Naive B cell (primary cell): ENCODE measurements at regions not wholly inside any gene's neighbourhood (a gene's known extent, or its start where the extent isn't known, plus 50 kb on each side); places are given as distances from the start of the nearest gene placed in this dataset.
"Not testable (repeated sequence)": the region's sequence is repeated elsewhere in the genome, so short reads cannot be mapped to it uniquely, and the experiment has no call there.

Experiments
- ATAC-seq, 2 donors: fragments of 150-1000 bp; cut with Tn5 transposase; 2 replicates each; pipeline ENCODE4 v1.10.0; 2021; ENCODE audit warnings: low read depth in 2 of 2, mild to moderate bottlenecking in 2 of 2, moderate library complexity in 2 of 2
- DNase-seq: peaks from one replicate; pipeline ENCODE4 v3.0.0; 2022
- H3K27ac Mint-ChIP-seq, 6 donors: one replicate each; pipeline ENCODE4 v1.8.0; 2020 to 2022; ENCODE audit warnings: mild to moderate bottlenecking in 6 of 6, mixed read lengths in 6 of 6, moderate library complexity in 5 of 6, inconsistent platforms in 2 of 6
- H3K27me3 Mint-ChIP-seq, 3 donors: one replicate each; pipeline ENCODE4 v1.8.0; 2021 to 2022; ENCODE audit warnings: mixed read lengths in 3 of 3, mild to moderate bottlenecking in 1 of 3
- H3K36me3 Mint-ChIP-seq, 2 donors: one replicate each; pipeline ENCODE4 v1.8.0; 2020 to 2022; ENCODE audit warnings: mixed read lengths in 2 of 2, inconsistent platforms in 1 of 2, mild to moderate bottlenecking in 1 of 2
- H3K4me1 Mint-ChIP-seq, 3 donors: one replicate each; pipeline ENCODE4 v1.8.0; 2020 to 2022; ENCODE audit warnings: mixed read lengths in 3 of 3, inconsistent platforms in 1 of 3, mild to moderate bottlenecking in 1 of 3, moderate library complexity in 1 of 3
- H3K4me3 Mint-ChIP-seq, 8 donors: one replicate each; pipeline ENCODE4 v1.8.0; 2020 to 2022; ENCODE audit warnings: mild to moderate bottlenecking in 8 of 8, mixed read lengths in 8 of 8, moderate library complexity in 8 of 8, inconsistent platforms in 2 of 8
- H3K9me3 Mint-ChIP-seq, 7 donors: one replicate each; pipeline ENCODE4 v1.8.0; 2020 to 2022; ENCODE audit warnings: mixed read lengths in 7 of 7, mild to moderate bottlenecking in 5 of 7, inconsistent platforms in 2 of 7, moderate library complexity in 1 of 7

GRCh38 chr1:147409886-147410285 is 131.4 kb upstream of the BCL9 start:
- H3K4me1 Mint-ChIP-seq: no peaks in the 10 kb centered on the region
- no peaks in the 10 kb centered on the region for H3K36me3 Mint-ChIP-seq

DNA sequence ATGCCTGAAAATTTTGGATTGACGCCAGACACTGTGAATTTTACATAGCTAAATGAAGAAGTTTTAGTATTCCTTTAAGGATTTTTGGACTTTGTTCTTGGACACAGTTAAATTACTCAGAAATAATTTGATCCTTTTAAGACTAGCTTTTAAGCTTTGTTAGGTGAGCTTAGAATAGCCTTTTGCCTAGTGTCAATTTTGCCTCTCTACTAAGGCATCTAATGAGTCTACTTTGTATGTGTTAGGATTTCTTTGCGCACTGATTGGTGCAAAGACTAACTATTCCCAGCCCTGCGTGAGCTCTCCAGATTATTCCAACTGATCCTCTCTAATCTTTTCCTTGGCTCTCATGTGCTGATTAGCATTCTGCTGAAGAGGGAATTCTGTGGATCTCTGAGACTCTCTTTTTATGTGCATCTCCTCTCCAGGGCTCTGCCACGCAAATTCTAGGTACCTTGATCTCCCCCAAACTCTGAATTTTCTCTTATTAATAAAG is 128.1 kb upstream of the BCL9 start:
- Mint-ChIP-seq H3K36me3 (no peaks in the 10 kb centered on the region), H3K4me1 (no peaks in the 10 kb centered on the region)
- DNase-seq: no peak

More at GRCh38 chr1:147409886-147410285, 131.4 kb upstream of the BCL9 start:
- H3K9me3 Mint-ChIP-seq: peaks cover 3 to 18% (median 10%) of the 10 kb centered on the region in 7 donors
- DNase-seq (no peak), ATAC-seq (no peak)
- H3K4me3 Mint-ChIP-seq: no peak overlapping the region
- peaks cover 7 to 17% (median 16%) of the 10 kb centered on the region in 3 donors for H3K27me3 Mint-ChIP-seq
- no peak overlapping the region for H3K27ac Mint-ChIP-seq

DNA sequence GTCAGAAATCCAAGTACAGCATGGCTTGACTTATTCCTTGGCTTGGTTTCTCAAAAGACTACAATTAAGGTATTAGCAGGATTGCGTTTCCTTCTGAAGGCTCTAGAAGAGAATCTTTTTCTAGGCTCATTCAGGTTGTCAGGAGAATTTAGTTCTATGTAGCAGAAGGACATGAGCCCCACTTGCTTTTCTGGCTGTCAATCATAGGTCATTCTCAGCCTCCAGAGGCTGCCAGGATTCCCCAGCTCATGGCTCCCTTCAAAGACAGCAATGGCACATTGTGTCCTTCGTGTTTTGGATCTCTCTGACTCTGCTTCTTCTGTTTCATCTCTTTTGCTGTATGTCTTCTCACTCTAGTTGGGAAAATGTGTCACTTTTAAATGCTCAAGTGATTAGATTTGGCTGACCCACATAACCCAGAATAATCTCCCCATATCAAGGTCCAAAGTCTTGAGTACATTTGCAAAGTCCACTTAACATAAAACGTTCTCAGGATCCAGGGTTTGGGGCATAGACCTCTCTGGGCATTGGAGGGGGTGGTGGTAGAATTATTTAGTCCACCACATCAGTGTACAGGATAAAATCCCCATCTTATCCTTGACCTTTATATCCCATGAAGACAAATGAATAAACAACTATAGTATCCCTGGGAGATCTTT is 126.7 kb upstream of the BCL9 start:
- Mint-ChIP-seq H3K4me1 (no peaks in the 10 kb centered on the region), H3K36me3 (no peaks in the 10 kb centered on the region), H3K9me3 (peaks cover 0 to 14% (median 3%) of the 10 kb centered on the region in 7 donors), H3K27me3 (peaks cover 34 to 44% (median 41%) of the 10 kb centered on the region in 3 donors), H3K27ac (no peak overlapping the region), H3K4me3 (no peak overlapping the region)
- DNase-seq: no peak
- ATAC-seq: no peak

More for the DNA sequence above, 128.1 kb upstream of the BCL9 start:
- Mint-ChIP-seq H3K4me3 (no peak overlapping the region), H3K27ac (no peak overlapping the region), H3K27me3 (peaks cover 21 to 41% (median 34%) of the 10 kb centered on the region in 3 donors), H3K9me3 (peaks cover 2 to 18% (median 4%) of the 10 kb centered on the region in 7 donors)
- ATAC-seq: no peak

DNA sequence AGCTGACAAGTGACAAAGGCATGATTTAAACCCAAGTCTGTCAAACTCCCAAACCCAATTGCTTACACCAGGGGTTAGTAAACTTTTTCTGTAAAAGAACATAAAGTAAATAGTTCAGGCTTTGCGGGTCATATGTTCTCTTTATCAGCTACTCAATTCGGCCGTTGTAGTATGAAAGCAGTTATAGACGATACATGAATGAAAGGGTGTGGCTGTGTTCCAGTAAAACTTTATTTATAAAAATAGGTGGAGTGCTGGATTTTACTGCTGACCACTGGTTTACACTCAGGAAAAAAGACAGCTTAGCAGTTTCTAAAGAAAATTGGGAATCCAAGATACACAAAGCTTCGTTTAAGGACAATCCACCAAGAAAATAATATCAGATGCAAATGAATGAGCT is 124.3 kb upstream of the BCL9 start:
- Mint-ChIP-seq H3K9me3 (peaks cover 0 to 2% (median 0%) of the 10 kb centered on the region in 7 donors), H3K4me1 (no peaks in the 10 kb centered on the region), H3K27me3 (peaks cover 47 to 51% (median 47%) of the 10 kb centered on the region in 3 donors), H3K4me3 (no peak overlapping the region), H3K36me3 (no peaks in the 10 kb centered on the region), H3K27ac (no peak overlapping the region)
- DNase-seq (no peak), ATAC-seq (no peak)

DNA sequence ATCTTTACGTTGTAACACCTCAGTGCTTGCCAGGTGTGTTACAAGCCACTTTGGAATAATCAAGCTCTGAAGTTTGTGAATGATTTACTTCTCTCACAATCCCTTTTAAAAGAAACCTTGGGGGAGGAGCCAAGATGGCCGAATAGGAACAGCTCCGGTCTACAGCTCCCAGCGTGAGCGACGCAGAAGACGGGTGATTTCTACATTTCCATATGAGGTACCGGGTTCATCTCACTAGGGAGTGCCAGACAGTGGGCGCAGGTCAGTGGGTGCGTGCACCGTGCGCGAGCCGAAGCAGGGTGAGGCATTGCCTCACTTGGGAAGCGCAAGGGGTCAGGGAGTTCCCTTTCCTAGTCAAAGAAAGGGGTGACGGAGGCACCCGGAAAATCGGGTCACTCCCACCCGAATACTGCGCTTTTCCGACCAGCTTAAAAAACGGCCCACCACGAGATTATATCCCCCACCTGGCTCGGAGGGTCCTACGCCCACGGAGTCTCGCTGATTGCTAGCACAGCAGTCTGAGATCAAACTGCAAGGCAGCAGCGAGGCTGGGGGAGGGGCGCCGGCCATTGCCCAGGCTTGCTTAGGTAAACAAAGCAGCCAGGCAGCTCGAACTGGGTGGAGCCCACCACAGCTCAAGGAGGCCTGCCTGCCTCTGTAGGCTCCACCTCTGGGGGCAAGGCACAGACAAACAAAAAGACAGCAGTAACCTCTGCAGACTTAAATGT is 118.0 kb upstream of the BCL9 start:
- ATAC-seq, DNase-seq, H3K4me1 Mint-ChIP-seq, H3K27ac Mint-ChIP-seq, H3K9me3 Mint-ChIP-seq, H3K4me3 Mint-ChIP-seq, H3K36me3 Mint-ChIP-seq: not testable (repeated sequence)
- peaks cover 9 to 30% (median 17%) of the 10 kb centered on the region in 3 donors for H3K27me3 Mint-ChIP-seq

DNA sequence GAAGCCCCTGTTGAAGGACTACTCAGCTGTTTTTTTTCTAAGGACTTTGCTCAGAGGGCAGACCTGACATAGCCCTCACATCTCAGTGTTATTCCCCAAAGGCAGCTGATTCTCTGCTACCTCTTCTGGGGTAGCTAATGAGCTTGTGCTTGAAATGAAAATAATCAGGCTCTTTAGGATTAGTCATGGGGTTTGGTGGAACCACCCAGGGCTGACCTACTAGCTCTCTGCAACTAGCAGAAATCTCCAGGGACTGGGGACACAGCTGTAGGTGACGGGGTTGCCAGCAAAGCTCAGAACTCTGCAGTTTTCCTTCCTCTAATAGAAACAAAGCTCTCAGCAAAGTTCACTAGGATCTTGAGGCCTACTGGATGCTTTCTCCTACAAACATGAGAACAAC is 106.4 kb upstream of the BCL9 start:
- no peaks in the 10 kb centered on the region for H3K4me1 Mint-ChIP-seq
- peak in 1 of 2 donors; percentile 23 for ATAC-seq
- no peaks in the 10 kb centered on the region for H3K9me3 Mint-ChIP-seq
- H3K36me3 Mint-ChIP-seq: no peaks in the 10 kb centered on the region
- no peak overlapping the region for H3K4me3 Mint-ChIP-seq
- no peak overlapping the region for H3K27ac Mint-ChIP-seq
- no peak for DNase-seq
- H3K27me3 Mint-ChIP-seq: peaks cover 16 to 38% (median 30%) of the 10 kb centered on the region in 3 donors

DNA sequence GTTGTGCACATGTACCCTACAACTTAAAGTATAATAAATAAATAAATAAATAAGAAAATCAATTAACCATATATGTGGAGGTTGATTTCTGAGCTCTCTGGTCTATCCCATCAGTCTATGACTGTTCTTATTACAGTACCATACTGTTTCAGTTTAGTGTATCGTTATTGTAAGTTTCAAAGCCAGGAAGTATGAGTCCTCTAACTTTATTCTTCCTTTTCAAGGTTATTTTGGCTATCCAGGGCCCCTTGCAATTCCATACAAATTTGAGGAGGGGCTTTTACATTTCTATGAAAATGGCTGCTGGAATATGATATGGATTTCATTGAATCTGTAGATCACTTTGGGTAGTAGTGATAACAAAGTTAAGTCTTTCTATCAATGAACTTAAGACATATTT is 96.9 kb upstream of the BCL9 start:
- Mint-ChIP-seq H3K4me3 (no peak overlapping the region), H3K36me3 (peaks cover 9 to 11% of the 10 kb centered on the region in 2 donors), H3K27ac (no peak overlapping the region), H3K4me1 (no peaks in the 10 kb centered on the region), H3K27me3 (peaks cover 15 to 25% (median 23%) of the 10 kb centered on the region in 3 donors), H3K9me3 (peaks cover 16 to 66% (median 46%) of the 10 kb centered on the region in 7 donors)
- DNase-seq (no peak), ATAC-seq (no peak)

DNA sequence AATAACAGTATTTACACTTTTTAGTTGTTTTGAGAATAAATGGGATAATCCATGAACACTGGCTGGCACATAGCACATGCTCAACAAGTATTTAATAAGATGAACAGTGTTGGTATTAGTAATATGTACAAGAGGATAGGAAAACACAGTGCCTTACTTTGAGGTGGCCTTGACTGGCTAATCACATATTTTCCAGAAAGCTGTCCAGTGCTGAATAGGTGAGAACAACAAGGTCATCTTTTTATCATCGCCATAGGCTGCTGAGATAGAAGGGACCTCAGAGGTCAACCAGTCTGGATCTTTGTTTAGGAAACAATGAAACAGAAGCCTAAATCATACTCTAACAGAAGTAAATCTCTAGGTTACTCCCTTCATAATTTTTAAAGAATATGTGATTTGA is 89.7 kb upstream of the BCL9 start:
- Mint-ChIP-seq H3K4me1 (no peaks in the 10 kb centered on the region), H3K27ac (no peak overlapping the region), H3K9me3 (peaks cover 0 to 23% (median 10%) of the 10 kb centered on the region in 7 donors), H3K27me3 (peaks cover 15 to 41% (median 30%) of the 10 kb centered on the region in 3 donors), H3K4me3 (no peak overlapping the region), H3K36me3 (no peaks in the 10 kb centered on the region)
- ATAC-seq (no peak), DNase-seq (no peak)

GRCh38 chr1:147452809-147453208 is 88.5 kb upstream of the BCL9 start:
- Mint-ChIP-seq H3K27me3 (peaks cover 15 to 35% (median 31%) of the 10 kb centered on the region in 3 donors), H3K36me3 (no peaks in the 10 kb centered on the region), H3K4me3 (no peak overlapping the region), H3K27ac (no peak overlapping the region), H3K4me1 (no peaks in the 10 kb centered on the region), H3K9me3 (peaks cover 0 to 17% (median 6%) of the 10 kb centered on the region in 7 donors)
- DNase-seq (no peak), ATAC-seq (no peak)

- no peaks in the 10 kb centered on the region for H3K4me1 Mint-ChIP-seq
- DNase-seq (no peak), ATAC-seq (no peak)
- H3K4me3 Mint-ChIP-seq: no peak overlapping the region
- H3K36me3 Mint-ChIP-seq: peaks cover 6 to 22% of the 10 kb centered on the region in 2 donors
- H3K27me3 Mint-ChIP-seq: peaks cover 28 to 44% (median 41%) of the 10 kb centered on the region in 3 donors
- H3K27ac Mint-ChIP-seq: no peak overlapping the region
- peaks cover 6 to 53% (median 25%) of the 10 kb centered on the region in 7 donors for H3K9me3 Mint-ChIP-seq
Observed at GRCh38 chr1:147463022-147463421, 78.3 kb upstream of the BCL9 start.

- Mint-ChIP-seq H3K27me3 (peaks cover 34 to 70% (median 54%) of the 10 kb centered on the region in 3 donors), H3K4me3 (no peak overlapping the region), H3K4me1 (no peaks in the 10 kb centered on the region), H3K36me3 (peaks cover 6 to 26% of the 10 kb centered on the region in 2 donors), H3K27ac (no peak overlapping the region), H3K9me3 (peaks cover 5 to 55% (median 26%) of the 10 kb centered on the region in 7 donors)
- DNase-seq: no peak
- no peak for ATAC-seq
Observed at GRCh38 chr1:147466543-147466942, 74.8 kb upstream of the BCL9 start.

- peaks cover 6 to 26% of the 10 kb centered on the region in 2 donors for H3K36me3 Mint-ChIP-seq
- no peaks in the 10 kb centered on the region for H3K4me1 Mint-ChIP-seq
- no peak for DNase-seq
- H3K27me3 Mint-ChIP-seq: peaks cover 46 to 74% (median 56%) of the 10 kb centered on the region in 3 donors
- no peak for ATAC-seq
- no peak overlapping the region for H3K4me3 Mint-ChIP-seq
- H3K9me3 Mint-ChIP-seq: peaks cover 4 to 32% (median 19%) of the 10 kb centered on the region in 7 donors
- H3K27ac Mint-ChIP-seq: no peak overlapping the region
Observed at GRCh38 chr1:147470079-147470478, 71.2 kb upstream of the BCL9 start.

DNA sequence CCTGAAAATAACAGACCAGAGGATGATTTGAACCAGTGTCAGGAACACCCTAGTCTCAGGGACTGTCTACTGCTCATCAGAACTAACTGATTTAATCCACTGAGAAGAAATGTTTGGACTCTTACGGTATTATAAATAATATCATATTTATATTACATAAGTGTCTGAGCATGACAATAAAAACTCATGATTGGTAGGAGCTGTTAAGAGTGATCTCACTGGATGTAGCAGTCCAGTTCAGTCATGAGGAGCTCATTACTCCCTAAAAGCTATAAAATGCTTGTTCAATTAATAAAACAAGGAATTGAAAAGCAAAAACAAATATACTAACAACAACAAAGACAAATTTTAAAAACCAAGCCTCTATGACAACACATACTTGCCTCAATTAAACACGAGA is 68.8 kb upstream of the BCL9 start:
- H3K36me3 Mint-ChIP-seq: peaks cover 0 to 9% of the 10 kb centered on the region in 2 donors
- H3K27me3 Mint-ChIP-seq: peaks cover 36 to 50% (median 42%) of the 10 kb centered on the region in 3 donors
- H3K4me1 Mint-ChIP-seq: no peaks in the 10 kb centered on the region
- no peak for DNase-seq
- no peak overlapping the region for H3K27ac Mint-ChIP-seq
- H3K9me3 Mint-ChIP-seq: peaks cover under 1 to 8% (median 4%) of the 10 kb centered on the region in 7 donors
- ATAC-seq: no peak
- H3K4me3 Mint-ChIP-seq: no peak overlapping the region
